SU-DHL-6 (cell line): ENCODE measurements at regions not wholly inside any gene's neighbourhood (a gene's known extent, or its start where the extent isn't known, plus 50 kb on each side); places are given as distances from the start of the nearest gene placed in this dataset.

ENCODE experiments used
- CTCF ChIP-seq: fragments of 200-600 bp; sonication (generic); IDR thresholded peaks from one replicate; pipeline ENCODE4 v1.5.1; 2017; ENCODE audit warnings: antibody characterized with exemption, mild to moderate bottlenecking, low read length, moderate library complexity; ENCODE audit not compliant: insufficient read depth, poor library complexity, severe bottlenecking
- EZH2phosphoT487 ChIP-seq: fragments of 200-600 bp; sonication (generic), shearing (Covaris generic); conservative IDR thresholded peaks from 2 replicates; pipeline ENCODE4 v1.6.1; 2018; ENCODE audit warnings: mild to moderate bottlenecking, antibody characterized with exemption, low read length, moderate library complexity, mixed read lengths

GRCh38 chr20:4068708-4069107, 53.4 kb upstream of the RNF24 start:
- TF ChIP-seq CTCF (no peak), EZH2phosphoT487 (no peak)
